ENCODE measurements at regions not wholly inside any gene's neighbourhood (a gene's known extent, or its start where the extent isn't known, plus 50 kb on each side); places are given as distances from the start of the nearest gene placed in this dataset.

- H3K9me3 ChIP-seq (ENCODE audit: low read depth) = no peaks in the 10 kb centered on the region
- no peak overlapping the region for H3K4me3 ChIP-seq
- no peaks in the 10 kb centered on the region for H3K9me2 ChIP-seq (replicated peaks; ENCODE audit: insufficient read depth)
- H3K79me2 ChIP-seq = no peaks in the 10 kb centered on the region
- no peaks in the 10 kb centered on the region for H3K27me3 ChIP-seq
- TF ChIP-seq EZH2phosphoT487 (IDR thresholded peaks at IDR 0.05; ENCODE audit: low read depth, severe bottlenecking, unreplicated experiment) = no peak
- no peak for TF ChIP-seq CTCF (IDR thresholded peaks at IDR 0.05; ENCODE audit: poor library complexity)
- no peak for TF ChIP-seq EZH2 (IDR thresholded peaks at IDR 0.05; ENCODE audit: borderline replicate concordance)
- no peak overlapping the region for H2AFZ ChIP-seq
- DNase-seq (ENCODE audit: low spot score) = no peak
- H3K4me2 ChIP-seq = no peak overlapping the region
- H3K27ac ChIP-seq = no peak overlapping the region
- no peaks in the 10 kb centered on the region for H4K20me1 ChIP-seq (ENCODE audit: insufficient read depth, poor library complexity, severe bottlenecking)
- WGBS (ENCODE audit: low lambda C conversion rate, missing lambda C conversion rate) = 72% methylated on average over 17 of the region's 17 CpGs
- H3K36me3 ChIP-seq (replicated peaks; ENCODE audit: insufficient read depth, low read depth) = no peaks in the 10 kb centered on the region
- peaks cover 8% of the 10 kb centered on the region for H3K4me1 ChIP-seq (ENCODE audit: insufficient read depth)
Observed at GRCh38 chr12:124693111-124693723, 125.8 kb upstream of the NCOR2 start.

- no peak overlapping the region for H3K27ac ChIP-seq
Observed at GRCh38 chr12:124692443-124692842, 125.0 kb upstream of the NCOR2 start.

GRCh38 chr12:124691429-124691828, 124.0 kb upstream of the NCOR2 start:
- no peak for TF ChIP-seq EZH2 (IDR thresholded peaks at IDR 0.05; ENCODE audit: borderline replicate concordance)
- no peak for TF ChIP-seq CTCF (IDR thresholded peaks at IDR 0.05; ENCODE audit: poor library complexity)
- TF ChIP-seq EZH2phosphoT487 (IDR thresholded peaks at IDR 0.05; ENCODE audit: low read depth, severe bottlenecking, unreplicated experiment) = no peak

More at GRCh38 chr12:124692443-124692842, 125.0 kb upstream of the NCOR2 start:
- Histone ChIP-seq H3K27me3 (no peaks in the 10 kb centered on the region), H3K9me2 (replicated peaks; ENCODE audit: insufficient read depth) (no peaks in the 10 kb centered on the region), H3K9me3 (ENCODE audit: low read depth) (no peaks in the 10 kb centered on the region), H3K36me3 (replicated peaks; ENCODE audit: insufficient read depth, low read depth) (no peaks in the 10 kb centered on the region), H3K79me2 (no peaks in the 10 kb centered on the region), H3K4me2 (no peak overlapping the region), H2AFZ (no peak overlapping the region), H3K4me1 (ENCODE audit: insufficient read depth) (peaks cover 7% of the 10 kb centered on the region), H3K4me3 (no peak overlapping the region), H4K20me1 (ENCODE audit: insufficient read depth, poor library complexity, severe bottlenecking) (no peaks in the 10 kb centered on the region)
- DNase-seq (ENCODE audit: low spot score) = no peak
- TF ChIP-seq EZH2phosphoT487 (IDR thresholded peaks at IDR 0.05; ENCODE audit: low read depth, severe bottlenecking, unreplicated experiment) (no peak), EZH2 (IDR thresholded peaks at IDR 0.05; ENCODE audit: borderline replicate concordance) (no peak), CTCF (IDR thresholded peaks at IDR 0.05; ENCODE audit: poor library complexity) (no peak)

More at GRCh38 chr12:124691429-124691828, 124.0 kb upstream of the NCOR2 start:
- H3K4me1 ChIP-seq (ENCODE audit: insufficient read depth) = peaks cover 7% of the 10 kb centered on the region
- no peak for DNase-seq (ENCODE audit: low spot score)
- H3K79me2 ChIP-seq = no peaks in the 10 kb centered on the region
- no peak overlapping the region for H3K4me3 ChIP-seq
- H2AFZ ChIP-seq = no peak overlapping the region
- no peak overlapping the region for H3K27ac ChIP-seq
- no peaks in the 10 kb centered on the region for H3K9me3 ChIP-seq (ENCODE audit: low read depth)
- 100% methylated on average over 1 of the region's 1 CpG for WGBS (ENCODE audit: low lambda C conversion rate, missing lambda C conversion rate)
- no peaks in the 10 kb centered on the region for H3K27me3 ChIP-seq
- no peaks in the 10 kb centered on the region for H4K20me1 ChIP-seq (ENCODE audit: insufficient read depth, poor library complexity, severe bottlenecking)
- no peaks in the 10 kb centered on the region for H3K9me2 ChIP-seq (replicated peaks; ENCODE audit: insufficient read depth)
- no peak overlapping the region for H3K4me2 ChIP-seq
- H3K36me3 ChIP-seq (replicated peaks; ENCODE audit: insufficient read depth, low read depth) = no peaks in the 10 kb centered on the region

Data from hepatocyte (in vitro differentiated cells).